ENCODE measurements at regions not wholly inside any gene's neighbourhood (a gene's known extent, or its start where the extent isn't known, plus 50 kb on each side); places are given as distances from the start of the nearest gene placed in this dataset.

GRCh38 chr12:85725991-85726390, 110.2 kb downstream of the RASSF9 start:
- TF ChIP-seq, protein P1, sequence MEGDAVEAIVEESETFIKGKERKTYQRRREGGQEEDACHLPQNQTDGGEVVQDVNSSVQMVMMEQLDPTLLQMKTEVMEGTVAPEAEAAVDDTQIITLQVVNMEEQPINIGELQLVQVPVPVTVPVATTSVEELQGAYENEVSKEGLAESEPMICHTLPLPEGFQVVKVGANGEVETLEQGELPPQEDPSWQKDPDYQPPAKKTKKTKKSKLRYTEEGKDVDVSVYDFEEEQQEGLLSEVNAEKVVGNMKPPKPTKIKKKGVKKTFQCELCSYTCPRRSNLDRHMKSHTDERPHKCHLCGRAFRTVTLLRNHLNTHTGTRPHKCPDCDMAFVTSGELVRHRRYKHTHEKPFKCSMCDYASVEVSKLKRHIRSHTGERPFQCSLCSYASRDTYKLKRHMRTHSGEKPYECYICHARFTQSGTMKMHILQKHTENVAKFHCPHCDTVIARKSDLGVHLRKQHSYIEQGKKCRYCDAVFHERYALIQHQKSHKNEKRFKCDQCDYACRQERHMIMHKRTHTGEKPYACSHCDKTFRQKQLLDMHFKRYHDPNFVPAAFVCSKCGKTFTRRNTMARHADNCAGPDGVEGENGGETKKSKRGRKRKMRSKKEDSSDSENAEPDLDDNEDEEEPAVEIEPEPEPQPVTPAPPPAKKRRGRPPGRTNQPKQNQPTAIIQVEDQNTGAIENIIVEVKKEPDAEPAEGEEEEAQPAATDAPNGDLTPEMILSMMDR (IDR thresholded peaks at IDR 0.05), result no peak
- TF ChIP-seq POLR2A (IDR thresholded peaks at IDR 0.05) (no peak), POLR2AphosphoS5 (IDR thresholded peaks at IDR 0.05) (no peak)

Data from sigmoid colon (tissue), 4 donors.